Activated naive CD4-positive, alpha-beta T cell treated with anti-CD3 and anti-CD28 coated beads, Interleukin-2, amount 10 ng/mL, durations not matched to agents 7 days and 5 days (primary cell): ENCODE measurements at regions not wholly inside any gene's neighbourhood (a gene's known extent, or its start where the extent isn't known, plus 50 kb on each side); places are given as distances from the start of the nearest gene placed in this dataset.
"Not testable (repeated sequence)": the region's sequence is repeated elsewhere in the genome, so short reads cannot be mapped to it uniquely, and the experiment has no call there.

ENCODE experiments used
- CTCF ChIA-PET: fragments of 350-600 bp; sonication (Branson Sonifier 250); formaldehyde crosslinking; loops from one replicate; lab custom pipeline; 2021; ENCODE audit warnings: antibody characterized with exemption; lab: Charles Lee
- DNase-seq: peaks from one replicate; pipeline ENCODE4 v3.0.0-alpha.2; 2020
- H3K27ac Mint-ChIP-seq: one replicate; pipeline ENCODE4 v1.8.0; 2021; ENCODE audit warnings: mild to moderate bottlenecking, moderate library complexity, mixed read lengths
- H3K27me3 Mint-ChIP-seq: one replicate; pipeline ENCODE4 v1.8.0; 2021; ENCODE audit warnings: mild to moderate bottlenecking, mixed read lengths
- H3K36me3 Mint-ChIP-seq: one replicate; pipeline ENCODE4 v1.8.0; 2021; ENCODE audit warnings: mixed read lengths
- H3K4me1 Mint-ChIP-seq: one replicate; pipeline ENCODE4 v1.8.0; 2021; ENCODE audit warnings: mixed read lengths
- H3K4me3 Mint-ChIP-seq: one replicate; pipeline ENCODE4 v1.8.0; 2021; ENCODE audit warnings: mild to moderate bottlenecking, moderate library complexity, mixed read lengths
- H3K9me3 Mint-ChIP-seq: one replicate; pipeline ENCODE4 v1.8.0; 2021; ENCODE audit warnings: mixed read lengths

DNA sequence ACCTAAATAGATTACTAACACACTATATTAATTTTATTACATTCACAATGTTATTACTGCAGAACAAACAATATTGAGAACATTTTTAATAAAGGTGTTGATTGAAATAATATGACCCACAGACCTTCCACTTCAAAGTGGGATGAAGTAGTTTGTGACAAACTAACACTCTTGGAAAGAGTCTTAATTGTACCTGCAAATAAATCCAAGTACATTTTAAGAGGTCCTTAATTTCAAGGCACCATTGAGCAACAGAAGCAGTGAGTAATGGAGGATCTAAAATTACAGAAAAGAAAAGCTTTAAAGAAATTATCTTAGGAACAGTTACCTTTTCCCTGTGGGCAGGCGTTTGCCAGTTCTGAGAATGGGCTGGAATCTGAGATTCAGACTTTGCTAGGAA, 140.2 kb downstream of the MMUT start:
- Mint-ChIP-seq H3K4me1 (no peaks in the 10 kb centered on the region), H3K27me3 (no peaks in the 10 kb centered on the region), H3K4me3 (no peak overlapping the region), H3K9me3 (no peaks in the 10 kb centered on the region), H3K27ac (no peak overlapping the region), H3K36me3 (no peaks in the 10 kb centered on the region)
- DNase-seq, result no peak
- CTCF ChIA-PET, result no interaction called here

GRCh38 chr6:49321561-49322072, 141.4 kb downstream of the MMUT start:
- CTCF ChIA-PET, result no interaction called here
- no peak for DNase-seq
- no peaks in the 10 kb centered on the region for H3K9me3 Mint-ChIP-seq
- no peaks in the 10 kb centered on the region for H3K27me3 Mint-ChIP-seq
- no peaks in the 10 kb centered on the region for H3K36me3 Mint-ChIP-seq
- no peak overlapping the region for H3K4me3 Mint-ChIP-seq
- H3K27ac Mint-ChIP-seq, result no peak overlapping the region
- no peaks in the 10 kb centered on the region for H3K4me1 Mint-ChIP-seq

DNA sequence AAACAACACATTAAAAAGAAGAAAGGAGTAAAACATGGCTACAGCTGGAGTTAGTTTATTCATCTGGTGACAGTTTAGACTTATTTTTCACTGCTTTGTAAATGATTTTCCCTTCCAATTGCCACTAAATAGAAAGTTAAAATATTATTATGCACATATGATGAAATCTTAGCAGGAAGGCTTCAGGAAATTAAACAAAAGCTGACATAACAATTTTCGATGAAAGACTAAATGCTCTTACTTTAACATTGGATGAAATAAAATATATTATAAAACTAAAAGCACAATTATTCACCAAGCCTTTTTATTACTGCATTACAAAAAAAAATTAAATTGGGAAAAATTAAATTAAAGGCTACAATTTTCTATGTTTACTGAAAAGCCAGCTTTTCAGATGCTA, 158.0 kb downstream of the MMUT start:
- DNase-seq, result no peak
- Mint-ChIP-seq H3K4me1 (no peaks in the 10 kb centered on the region), H3K27ac (no peak overlapping the region), H3K9me3 (no peaks in the 10 kb centered on the region), H3K36me3 (no peaks in the 10 kb centered on the region), H3K4me3 (no peak overlapping the region), H3K27me3 (no peaks in the 10 kb centered on the region)
- CTCF ChIA-PET, result no interaction called here

GRCh38 chr6:49304393-49304792, 158.7 kb downstream of the MMUT start:
- H3K4me1 Mint-ChIP-seq, H3K9me3 Mint-ChIP-seq, H3K36me3 Mint-ChIP-seq, H3K4me3 Mint-ChIP-seq, H3K27me3 Mint-ChIP-seq, CTCF ChIA-PET, DNase-seq, H3K27ac Mint-ChIP-seq: not testable (repeated sequence)

DNA sequence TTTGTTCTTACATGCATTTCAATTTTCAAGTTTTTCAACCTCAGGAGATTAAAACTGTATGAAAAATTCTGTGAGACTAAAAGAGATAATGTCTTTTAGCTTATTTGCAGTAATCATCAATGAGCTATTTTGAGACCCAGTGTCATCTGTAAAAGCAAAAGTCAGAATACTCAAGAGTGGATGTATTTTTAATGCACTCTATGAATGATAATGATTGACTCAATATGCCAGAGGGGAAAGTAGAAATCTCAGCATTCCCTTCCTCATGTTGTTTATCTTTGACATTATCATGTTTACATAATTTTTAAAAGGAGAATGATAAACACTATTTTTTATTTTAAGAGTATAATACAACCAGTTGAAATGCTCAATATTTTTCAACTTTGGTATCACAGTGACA, 162.1 kb downstream of the MMUT start:
- no peak for DNase-seq
- no peak overlapping the region for H3K27ac Mint-ChIP-seq
- H3K36me3 Mint-ChIP-seq, result no peaks in the 10 kb centered on the region
- no peak overlapping the region for H3K4me3 Mint-ChIP-seq
- H3K27me3 Mint-ChIP-seq, result no peaks in the 10 kb centered on the region
- CTCF ChIA-PET, result no interaction called here
- no peaks in the 10 kb centered on the region for H3K4me1 Mint-ChIP-seq
- H3K9me3 Mint-ChIP-seq, result no peaks in the 10 kb centered on the region

GRCh38 chr6:49300443-49300842, 162.6 kb downstream of the MMUT start:
- CTCF ChIA-PET, result no interaction called here
- H3K27ac Mint-ChIP-seq, result no peak overlapping the region
- no peak for DNase-seq
- H3K36me3 Mint-ChIP-seq, result no peaks in the 10 kb centered on the region
- no peaks in the 10 kb centered on the region for H3K9me3 Mint-ChIP-seq
- H3K27me3 Mint-ChIP-seq, result no peaks in the 10 kb centered on the region
- no peak overlapping the region for H3K4me3 Mint-ChIP-seq
- H3K4me1 Mint-ChIP-seq, result no peaks in the 10 kb centered on the region

GRCh38 chr6:49299279-49299678, 163.8 kb downstream of the MMUT start:
- no peak overlapping the region for H3K4me3 Mint-ChIP-seq
- CTCF ChIA-PET, result no interaction called here
- H3K27ac Mint-ChIP-seq, result no peak overlapping the region
- H3K9me3 Mint-ChIP-seq, result no peaks in the 10 kb centered on the region
- H3K36me3 Mint-ChIP-seq, result no peaks in the 10 kb centered on the region
- DNase-seq, result no peak
- no peaks in the 10 kb centered on the region for H3K27me3 Mint-ChIP-seq
- H3K4me1 Mint-ChIP-seq, result no peaks in the 10 kb centered on the region

DNA sequence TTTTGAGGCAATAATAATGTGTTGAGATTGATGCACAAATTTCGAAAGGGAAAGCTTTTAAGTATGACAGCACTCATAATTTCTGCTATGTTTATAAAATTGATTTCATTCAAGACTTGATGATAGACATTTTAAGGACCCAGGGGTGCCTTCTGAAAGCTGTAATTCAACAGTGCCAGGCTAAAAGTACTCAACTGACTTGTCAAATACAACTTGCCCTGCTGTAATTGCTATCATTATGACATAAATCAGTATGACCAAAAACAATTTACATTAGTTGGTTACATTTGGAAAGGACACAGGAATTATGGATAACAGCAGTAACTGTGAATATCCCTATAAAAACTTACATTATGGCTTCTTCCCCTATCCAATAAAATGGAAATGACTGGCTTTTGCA, 178.9 kb downstream of the MMUT start:
- Mint-ChIP-seq H3K36me3 (no peaks in the 10 kb centered on the region), H3K4me1 (no peaks in the 10 kb centered on the region), H3K27me3 (no peaks in the 10 kb centered on the region), H3K27ac (no peak overlapping the region), H3K9me3 (peaks cover 3% of the 10 kb centered on the region), H3K4me3 (no peak overlapping the region)
- CTCF ChIA-PET, result no interaction called here
- no peak for DNase-seq

DNA sequence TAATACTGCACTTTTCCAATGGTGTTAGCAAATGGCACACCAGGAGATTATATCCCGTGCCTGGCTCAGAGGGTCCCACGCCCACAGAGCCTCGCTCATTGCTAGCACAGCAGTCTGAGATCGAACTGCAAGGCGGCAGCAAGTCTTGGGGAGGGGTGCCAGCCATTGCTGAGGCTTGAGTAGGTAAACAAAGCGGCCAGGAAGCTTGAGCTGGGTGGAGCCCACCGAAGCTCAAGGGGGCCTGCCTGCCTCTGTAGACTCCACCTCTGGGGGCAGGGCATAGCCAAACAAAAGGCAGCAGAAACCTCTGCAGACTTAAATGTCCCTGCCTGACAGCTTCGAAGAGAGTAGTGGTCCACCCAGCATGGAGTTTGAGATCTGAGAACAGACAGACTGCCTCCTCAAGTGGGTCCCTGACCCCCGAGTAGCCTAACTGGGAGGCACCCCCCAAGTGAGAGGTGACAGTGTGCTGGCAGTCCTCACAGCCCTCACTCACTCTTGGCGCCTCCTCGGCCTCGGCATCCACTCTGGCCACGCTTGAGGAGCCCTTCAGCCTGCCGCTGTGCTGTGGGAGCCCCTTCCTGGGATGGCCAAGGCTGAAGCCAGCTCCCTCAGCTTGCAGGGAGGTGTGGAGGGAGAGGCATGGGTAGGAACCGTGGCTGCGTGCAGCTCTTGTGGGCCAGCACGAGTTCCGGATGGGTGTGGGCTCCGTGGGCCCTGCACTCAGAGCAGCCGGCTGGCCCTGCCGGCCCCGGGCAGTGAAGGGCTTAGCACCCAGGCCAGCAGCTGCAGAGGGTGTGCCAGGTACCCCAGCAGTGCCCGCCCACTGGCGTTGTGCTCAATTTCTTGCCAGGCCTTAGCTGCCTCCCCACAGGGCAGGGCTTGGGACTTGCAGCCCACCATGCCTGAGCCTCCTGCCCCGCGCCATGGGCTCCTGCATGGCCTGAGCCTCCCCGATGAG, 188.0 kb downstream of the MMUT start:
- H3K36me3 Mint-ChIP-seq, H3K27ac Mint-ChIP-seq, H3K4me1 Mint-ChIP-seq, H3K27me3 Mint-ChIP-seq, CTCF ChIA-PET, H3K4me3 Mint-ChIP-seq, DNase-seq: not testable (repeated sequence)
- peaks cover 16% of the 10 kb centered on the region for H3K9me3 Mint-ChIP-seq

DNA sequence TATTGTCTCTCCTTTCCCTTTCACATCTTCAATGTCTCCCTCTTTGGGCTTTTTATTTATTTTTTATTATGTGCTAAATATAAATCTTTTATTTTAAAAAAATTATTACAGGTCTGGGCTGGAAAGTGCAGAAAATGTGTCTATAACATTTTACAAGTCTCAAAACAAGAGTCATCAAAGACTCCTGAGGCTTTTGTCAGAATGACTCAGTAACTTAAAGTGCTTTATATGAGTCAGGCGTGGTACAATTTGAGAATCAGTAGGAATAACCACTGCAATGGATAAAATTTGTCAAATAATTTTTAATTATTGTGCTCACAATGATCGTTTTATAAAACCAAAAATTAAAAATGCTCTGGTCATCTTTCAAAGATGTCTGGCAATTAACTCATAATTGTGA, 193.9 kb downstream of the MMUT start:
- no peaks in the 10 kb centered on the region for H3K4me1 Mint-ChIP-seq
- CTCF ChIA-PET, result no interaction called here
- H3K36me3 Mint-ChIP-seq, result no peaks in the 10 kb centered on the region
- no peak overlapping the region for H3K27ac Mint-ChIP-seq
- no peaks in the 10 kb centered on the region for H3K9me3 Mint-ChIP-seq
- DNase-seq, result no peak
- H3K4me3 Mint-ChIP-seq, result no peak overlapping the region
- no peaks in the 10 kb centered on the region for H3K27me3 Mint-ChIP-seq

DNA sequence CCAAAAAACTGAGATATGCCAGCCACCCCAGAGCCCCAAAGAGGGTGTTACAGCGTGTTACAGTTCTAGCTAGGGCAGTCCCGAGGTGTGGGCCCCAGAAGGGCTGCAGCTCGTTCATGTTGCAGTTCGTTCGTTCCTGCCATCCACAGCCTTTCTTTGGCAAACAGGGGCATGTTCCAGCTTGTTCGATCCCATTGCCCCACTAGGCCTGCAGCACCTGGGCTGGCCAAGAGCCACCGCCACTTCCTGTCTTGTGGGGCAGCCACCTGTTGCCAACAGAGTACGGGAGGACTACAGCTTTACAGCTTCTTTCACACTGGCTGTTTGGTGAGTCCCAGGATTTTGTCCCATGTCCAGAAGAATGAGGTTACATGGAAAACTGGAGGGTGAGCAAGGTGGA, 198.1 kb downstream of the MMUT start:
- H3K4me3 Mint-ChIP-seq, result no peak overlapping the region
- no peaks in the 10 kb centered on the region for H3K4me1 Mint-ChIP-seq
- no peak for DNase-seq
- no peaks in the 10 kb centered on the region for H3K27me3 Mint-ChIP-seq
- H3K27ac Mint-ChIP-seq, result no peak overlapping the region
- CTCF ChIA-PET, result no interaction called here
- H3K36me3 Mint-ChIP-seq, result no peaks in the 10 kb centered on the region
- no peaks in the 10 kb centered on the region for H3K9me3 Mint-ChIP-seq

DNA sequence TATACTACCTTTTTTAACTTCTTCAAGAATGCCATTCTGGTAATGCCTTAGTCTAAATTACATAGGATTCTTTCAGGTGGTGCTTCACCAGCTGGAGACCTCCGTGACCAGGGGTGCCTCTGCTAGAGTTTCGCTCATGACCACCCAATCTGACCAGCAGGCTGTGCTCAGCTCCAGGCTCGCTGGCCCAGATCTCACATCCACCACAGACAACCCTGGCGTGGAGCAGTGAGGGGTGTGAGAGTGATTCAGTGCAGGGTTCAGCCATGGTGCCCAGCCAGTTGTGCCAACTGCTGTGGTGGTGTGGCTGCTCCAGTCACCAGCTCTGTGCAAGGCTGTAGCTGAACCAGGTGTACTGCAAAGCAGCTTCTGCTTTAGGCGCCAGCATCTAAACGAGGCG, 198.6 kb downstream of the MMUT start:
- H3K36me3 Mint-ChIP-seq, result no peaks in the 10 kb centered on the region
- CTCF ChIA-PET, result no interaction called here
- no peaks in the 10 kb centered on the region for H3K27me3 Mint-ChIP-seq
- no peak overlapping the region for H3K4me3 Mint-ChIP-seq
- no peaks in the 10 kb centered on the region for H3K9me3 Mint-ChIP-seq
- no peak overlapping the region for H3K27ac Mint-ChIP-seq
- no peak for DNase-seq
- H3K4me1 Mint-ChIP-seq, result no peaks in the 10 kb centered on the region

DNA sequence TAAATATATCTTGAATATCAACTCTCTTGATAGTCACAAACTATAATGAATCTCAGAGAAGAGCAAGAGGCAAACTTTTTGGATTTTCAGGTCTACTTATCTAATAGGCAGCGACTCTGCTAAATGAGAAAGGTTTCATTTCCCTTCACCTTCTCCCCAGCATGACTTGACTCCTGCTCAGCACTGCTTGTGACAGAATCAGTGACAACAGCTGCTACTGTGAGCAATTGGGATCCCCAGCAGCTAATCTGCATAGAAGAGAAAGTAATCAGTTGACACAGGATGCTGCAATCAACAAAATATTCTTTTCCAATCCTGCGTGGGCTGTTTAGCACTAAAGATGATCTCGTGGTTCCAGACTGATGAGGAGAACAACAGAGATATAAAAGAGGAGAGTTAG, 205.5 kb downstream of the MMUT start:
- CTCF ChIA-PET, result no interaction called here
- no peak for DNase-seq
- Mint-ChIP-seq H3K4me1 (no peaks in the 10 kb centered on the region), H3K27me3 (no peaks in the 10 kb centered on the region), H3K27ac (no peak overlapping the region), H3K36me3 (no peaks in the 10 kb centered on the region), H3K4me3 (no peak overlapping the region), H3K9me3 (peaks cover 4% of the 10 kb centered on the region)

GRCh38 chr6:49255335-49255734, 207.7 kb downstream of the MMUT start:
- H3K27ac Mint-ChIP-seq, result no peak overlapping the region
- no peaks in the 10 kb centered on the region for H3K4me1 Mint-ChIP-seq

GRCh38 chr6:49252901-49253300, 210.2 kb downstream of the MMUT start:
- CTCF ChIA-PET, result no interaction called here
- no peaks in the 10 kb centered on the region for H3K36me3 Mint-ChIP-seq
- peaks cover 4% of the 10 kb centered on the region for H3K9me3 Mint-ChIP-seq
- no peaks in the 10 kb centered on the region for H3K27me3 Mint-ChIP-seq
- no peaks in the 10 kb centered on the region for H3K4me1 Mint-ChIP-seq
- H3K4me3 Mint-ChIP-seq, result no peak overlapping the region
- H3K27ac Mint-ChIP-seq, result no peak overlapping the region
- no peak for DNase-seq

More at GRCh38 chr6:49255335-49255734, 207.7 kb downstream of the MMUT start:
- no peak for DNase-seq
- no peaks in the 10 kb centered on the region for H3K27me3 Mint-ChIP-seq
- H3K9me3 Mint-ChIP-seq, result peaks cover 4% of the 10 kb centered on the region
- no peaks in the 10 kb centered on the region for H3K36me3 Mint-ChIP-seq
- H3K4me3 Mint-ChIP-seq, result no peak overlapping the region
- CTCF ChIA-PET, result no interaction called here
